Esophagus muscularis mucosa (tissue), 4 donors: ENCODE measurements at regions not wholly inside any gene's neighbourhood (a gene's known extent, or its start where the extent isn't known, plus 50 kb on each side); places are given as distances from the start of the nearest gene placed in this dataset.

Experiments
- EP300 ChIP-seq: sonication (generic); formaldehyde crosslinking; IDR thresholded peaks from one replicate; pipeline ENCODE4 v1.6.1; 2017; ENCODE audit warnings: antibody characterized with exemption
- POLR2A ChIP-seq: fragments of 450-650 bp; IDR thresholded peaks from one replicate; pipeline ENCODE4 v1.6.1; 2017; ENCODE audit warnings: antibody characterized with exemption, moderate library complexity, mild to moderate bottlenecking, low read depth
- POLR2AphosphoS5 ChIP-seq, 2 donors: sonication (generic); formaldehyde crosslinking; IDR thresholded peaks; one replicate each; pipeline ENCODE4 v1.6.1; 2017; ENCODE audit warnings: antibody characterized with exemption in 2 of 2
- TF ChIP-seq, protein P1 (sequence below), 3 experiments: fragments of 200-600 bp in 2 of 3; fragments of 450-650 bp in 1 of 3; sonication (generic) in 2 of 3; IDR thresholded peaks; one replicate each; pipeline ENCODE4 v1.5.1; 2017 to 2019; ENCODE audit warnings: antibody characterized with exemption in 3 of 3, mild to moderate bottlenecking in 2 of 3, moderate library complexity in 1 of 3

DNA sequence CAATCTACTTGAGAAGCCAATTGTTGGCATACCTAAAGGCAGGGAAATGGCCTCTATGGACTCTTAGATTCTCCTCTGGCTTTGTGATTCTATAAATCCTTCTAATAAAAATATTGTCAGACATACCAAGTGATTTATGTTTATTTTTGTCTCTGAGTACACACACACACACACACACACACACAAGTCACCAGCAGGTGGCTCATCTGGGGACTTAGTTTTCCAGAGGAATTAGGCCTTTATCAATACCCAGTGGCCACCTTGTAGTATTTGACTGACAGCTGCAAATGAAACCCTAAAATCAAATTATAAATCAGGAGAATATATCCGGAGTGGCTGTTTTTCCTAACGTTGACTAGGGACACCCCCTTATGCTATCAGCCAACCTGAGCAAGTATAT is 258.5 kb downstream of the BRINP2 start:
- TF ChIP-seq POLR2A (no peak), POLR2AphosphoS5 (IDR thresholded peaks at IDR 0.05) (no peak), EP300 (no peak)
- TF ChIP-seq, protein P1, sequence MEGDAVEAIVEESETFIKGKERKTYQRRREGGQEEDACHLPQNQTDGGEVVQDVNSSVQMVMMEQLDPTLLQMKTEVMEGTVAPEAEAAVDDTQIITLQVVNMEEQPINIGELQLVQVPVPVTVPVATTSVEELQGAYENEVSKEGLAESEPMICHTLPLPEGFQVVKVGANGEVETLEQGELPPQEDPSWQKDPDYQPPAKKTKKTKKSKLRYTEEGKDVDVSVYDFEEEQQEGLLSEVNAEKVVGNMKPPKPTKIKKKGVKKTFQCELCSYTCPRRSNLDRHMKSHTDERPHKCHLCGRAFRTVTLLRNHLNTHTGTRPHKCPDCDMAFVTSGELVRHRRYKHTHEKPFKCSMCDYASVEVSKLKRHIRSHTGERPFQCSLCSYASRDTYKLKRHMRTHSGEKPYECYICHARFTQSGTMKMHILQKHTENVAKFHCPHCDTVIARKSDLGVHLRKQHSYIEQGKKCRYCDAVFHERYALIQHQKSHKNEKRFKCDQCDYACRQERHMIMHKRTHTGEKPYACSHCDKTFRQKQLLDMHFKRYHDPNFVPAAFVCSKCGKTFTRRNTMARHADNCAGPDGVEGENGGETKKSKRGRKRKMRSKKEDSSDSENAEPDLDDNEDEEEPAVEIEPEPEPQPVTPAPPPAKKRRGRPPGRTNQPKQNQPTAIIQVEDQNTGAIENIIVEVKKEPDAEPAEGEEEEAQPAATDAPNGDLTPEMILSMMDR (IDR thresholded peaks at IDR 0.05), result no peak
